GM18507 (cell line): ENCODE measurements at regions not wholly inside any gene's neighbourhood (a gene's known extent, or its start where the extent isn't known, plus 50 kb on each side); places are given as distances from the start of the nearest gene placed in this dataset.

ENCODE experiments used
- DNase-seq: peaks from one replicate; pipeline ENCODE4 v3.0.0; 2011; ENCODE audit warnings: low read depth; ENCODE audit not compliant: insufficient read length; ENCODE audit errors: extremely low spot score
- FAIRE-seq: peaks from 2 replicates; lab custom pipeline; 2011; peaks lifted over from hg19 to GRCh38; lab: Jason Lieb, UNC

DNA sequence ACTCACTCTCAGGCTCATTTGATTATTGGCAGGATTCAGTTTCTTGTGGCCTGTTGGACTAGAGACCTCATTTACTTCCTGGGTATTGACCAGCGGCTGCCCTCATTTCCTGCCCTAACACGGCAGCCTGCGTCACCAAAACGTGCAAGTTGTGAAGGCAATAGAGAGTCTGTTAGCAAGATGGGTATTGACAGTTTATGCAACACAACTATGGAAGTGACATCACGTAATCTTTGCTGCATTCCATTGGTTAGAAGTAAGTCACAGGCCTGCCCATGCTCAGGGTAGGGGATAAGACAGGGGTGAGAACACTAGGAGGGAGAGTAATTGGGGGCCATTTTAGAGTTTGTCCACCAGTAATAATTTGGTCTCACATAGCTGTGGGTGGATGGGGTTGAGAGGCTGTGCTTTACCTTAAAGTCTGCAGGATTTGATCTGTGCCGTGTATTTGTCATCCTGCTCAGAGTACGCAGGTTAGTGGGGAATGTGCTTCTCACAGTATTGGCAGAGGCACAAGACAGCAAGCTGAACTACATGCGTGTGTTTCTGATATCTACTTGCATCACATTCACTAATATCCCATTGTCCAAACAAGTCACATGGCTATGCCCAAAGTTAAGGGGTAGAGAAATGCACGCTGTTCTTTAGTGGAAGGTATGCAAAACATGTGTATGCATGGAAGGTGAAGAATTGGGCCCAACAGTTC is 83.3 kb downstream of the EDEM1 start:
- DNase-seq = no peak
- no peak for FAIRE-seq

DNA sequence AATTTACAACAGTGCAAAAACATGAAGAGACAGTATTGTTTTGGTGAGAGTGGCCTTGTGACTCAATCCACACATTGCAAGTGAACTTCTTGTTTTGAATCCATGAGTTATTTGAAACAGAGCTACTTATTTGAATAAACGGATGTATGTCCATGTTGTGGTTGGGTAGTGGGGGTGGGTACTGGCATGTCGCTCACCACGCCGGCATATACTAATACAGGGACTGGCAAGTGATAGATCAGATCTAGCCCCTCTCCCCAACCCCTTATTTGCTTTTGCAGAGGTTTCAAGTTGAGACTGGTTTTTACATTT is 83.8 kb downstream of the EDEM1 start:
- FAIRE-seq = no peak
- DNase-seq = no peak

GRCh38 chr3:5272387-5272786 is 84.9 kb downstream of the EDEM1 start:
- FAIRE-seq (no peak), DNase-seq (no peak)

- no peak for DNase-seq
- FAIRE-seq = no peak
Measured at GRCh38 chr3:5274091-5274490, 86.6 kb downstream of the EDEM1 start.

- no peak for DNase-seq
- FAIRE-seq = no peak
Measured at GRCh38 chr3:5275529-5275928, 88.0 kb downstream of the EDEM1 start.

GRCh38 chr3:5276934-5277333 is 89.4 kb downstream of the EDEM1 start:
- no peak for DNase-seq
- no peak for FAIRE-seq

DNA sequence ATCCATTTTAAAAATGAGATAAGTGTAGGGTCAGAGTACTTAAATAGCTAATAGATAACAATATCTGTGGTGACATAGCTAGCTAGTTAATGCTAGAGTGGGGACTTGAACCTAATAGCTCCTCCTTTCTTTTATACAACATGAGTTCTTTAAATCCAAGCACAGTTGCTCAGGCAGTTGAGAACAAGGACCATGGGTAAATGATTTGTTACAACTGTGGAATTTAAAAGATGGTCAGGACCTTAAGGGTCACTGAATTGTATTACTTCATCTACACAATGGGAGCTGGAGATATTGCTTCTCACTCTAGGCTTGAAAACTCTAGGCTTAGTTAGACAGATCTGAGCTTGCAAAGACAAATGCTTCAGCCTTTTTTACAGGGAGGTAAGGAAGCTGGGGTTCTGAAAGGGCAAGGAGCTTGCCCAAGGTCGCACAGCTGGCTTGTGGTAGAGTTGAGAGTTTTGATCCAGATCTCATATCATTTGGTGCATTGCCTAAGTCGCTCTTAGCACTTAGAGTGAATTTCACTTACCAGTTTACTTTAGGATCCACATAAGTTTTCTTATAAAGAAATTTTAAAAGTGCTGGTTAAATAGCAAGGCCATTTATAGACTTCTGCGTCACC is 90.2 kb downstream of the EDEM1 start:
- DNase-seq = no peak
- no peak for FAIRE-seq

DNA sequence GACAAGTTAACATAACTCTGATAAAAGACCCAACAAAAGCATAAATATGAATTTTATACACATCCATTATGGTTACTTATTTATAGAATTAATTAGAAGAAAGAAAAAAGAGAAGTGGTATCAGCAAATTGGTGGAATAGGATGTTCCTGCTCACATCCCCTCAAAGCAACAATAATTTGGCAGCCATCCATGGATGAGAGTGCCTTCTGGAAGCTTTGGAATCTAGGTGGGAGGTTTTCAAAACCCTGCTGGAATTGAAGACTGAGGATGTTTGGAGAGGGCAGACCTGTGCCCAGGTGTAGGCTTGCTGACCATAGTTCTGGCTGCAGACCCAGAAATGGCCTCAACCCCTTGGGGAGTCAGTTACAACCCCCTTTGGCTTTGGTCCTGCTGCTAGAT is 91.2 kb downstream of the EDEM1 start:
- no peak for FAIRE-seq
- DNase-seq = no peak

- DNase-seq (no peak), FAIRE-seq (no peak)
Measured at GRCh38 chr3:5282703-5283102, 95.2 kb downstream of the EDEM1 start.

GRCh38 chr3:5285439-5285838 is 97.9 kb downstream of the EDEM1 start:
- FAIRE-seq = no peak

DNA sequence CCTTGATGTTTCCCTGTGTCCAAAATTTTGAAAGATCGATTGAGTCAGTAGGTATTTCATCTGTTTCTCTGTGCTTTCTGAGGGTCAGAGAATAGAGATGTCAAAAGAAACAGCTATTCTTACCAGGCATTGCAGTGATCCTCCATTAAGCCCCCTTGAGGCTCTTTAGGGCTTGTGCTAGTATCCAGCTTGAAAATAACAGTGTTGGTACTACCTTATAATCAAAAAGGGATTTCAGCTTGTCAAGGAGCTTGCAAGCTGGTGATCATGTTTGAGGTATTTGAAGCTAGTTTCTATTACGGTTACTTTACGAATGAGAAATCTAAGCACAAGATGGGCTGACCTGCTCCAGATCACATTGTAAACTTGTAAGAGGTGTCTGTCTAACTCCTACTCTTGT is 103.4 kb downstream of the EDEM1 start:
- FAIRE-seq = no peak

More at GRCh38 chr3:5285439-5285838, 97.9 kb downstream of the EDEM1 start:
- no peak for DNase-seq

GRCh38 chr3:5292512-5292911 is 105.0 kb downstream of the EDEM1 start:
- no peak for DNase-seq
- FAIRE-seq = no peak

More for the DNA sequence above, 103.4 kb downstream of the EDEM1 start:
- DNase-seq = no peak

DNA sequence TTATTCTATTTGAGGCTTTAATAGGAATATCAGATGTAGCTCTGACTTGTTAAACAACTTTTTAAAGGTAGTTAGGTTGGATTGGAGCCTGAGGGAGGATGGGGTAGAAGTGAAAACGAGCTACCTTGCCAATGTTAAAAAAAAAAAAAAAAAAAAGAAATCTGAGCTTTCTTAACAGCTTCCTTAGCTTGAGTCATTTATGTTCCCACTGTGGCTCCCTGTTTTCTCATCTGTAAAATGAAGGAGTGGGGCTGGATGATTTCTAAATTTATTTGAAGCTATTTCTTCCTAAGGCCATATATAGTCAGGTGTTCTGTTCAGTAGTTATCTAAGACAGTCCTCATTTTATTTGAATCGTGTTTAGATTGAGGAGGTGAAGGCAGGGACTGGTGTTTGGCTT is 105.7 kb downstream of the EDEM1 start:
- no peak for FAIRE-seq
- DNase-seq = no peak

GRCh38 chr3:5294356-5294755 is 106.8 kb downstream of the EDEM1 start:
- DNase-seq (no peak), FAIRE-seq (no peak)

- FAIRE-seq = no peak
- DNase-seq = no peak
Measured at GRCh38 chr3:5295191-5295690, 107.7 kb downstream of the EDEM1 start.

- FAIRE-seq (no peak), DNase-seq (no peak)
Measured at GRCh38 chr3:5296362-5296761, 108.9 kb downstream of the EDEM1 start.

DNA sequence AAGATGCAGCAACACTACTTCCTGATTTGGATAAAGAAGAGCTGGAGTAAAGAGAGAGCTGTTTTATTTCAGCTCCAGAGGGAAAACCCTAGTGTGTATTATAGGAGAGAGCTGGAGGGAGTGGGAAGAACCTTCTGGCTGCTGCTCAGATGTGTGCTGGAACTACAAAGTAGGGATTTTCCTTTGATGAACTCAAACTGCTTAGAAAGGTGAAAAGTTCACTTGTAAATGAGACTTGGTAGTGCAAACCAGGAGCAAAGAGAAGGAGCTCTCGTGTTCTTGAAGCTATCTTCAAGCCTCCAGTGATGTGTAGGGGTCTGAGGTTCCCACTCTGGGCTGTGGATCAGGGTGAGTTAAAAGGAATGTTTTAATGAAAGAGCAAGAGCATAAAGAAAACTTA is 110.4 kb downstream of the EDEM1 start:
- FAIRE-seq (no peak), DNase-seq (no peak)

DNA sequence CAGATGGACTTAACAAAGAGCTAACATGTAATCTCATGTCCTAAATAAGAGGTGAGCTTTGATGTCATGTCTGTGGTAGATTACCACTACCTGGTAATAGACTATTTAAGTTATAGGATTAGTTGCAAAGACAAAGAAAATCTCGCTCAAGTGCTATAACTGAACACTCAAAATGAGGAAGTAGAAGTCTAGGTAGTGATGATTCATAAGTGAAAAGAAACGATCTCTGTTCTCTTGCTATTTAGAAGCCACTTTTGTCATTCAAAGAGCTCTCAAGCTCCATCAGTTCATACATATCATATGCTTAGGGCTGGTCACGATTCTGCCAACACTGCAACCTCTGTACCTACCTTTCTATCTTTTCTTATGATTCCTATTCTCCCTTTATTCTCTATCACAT is 110.9 kb downstream of the EDEM1 start:
- peak; percentile 67 for FAIRE-seq

GRCh38 chr3:5299161-5299560 is 111.7 kb downstream of the EDEM1 start:
- FAIRE-seq = no peak
- no peak for DNase-seq

More for the DNA sequence above, 110.9 kb downstream of the EDEM1 start:
- peak; percentile 45 for DNase-seq

DNA sequence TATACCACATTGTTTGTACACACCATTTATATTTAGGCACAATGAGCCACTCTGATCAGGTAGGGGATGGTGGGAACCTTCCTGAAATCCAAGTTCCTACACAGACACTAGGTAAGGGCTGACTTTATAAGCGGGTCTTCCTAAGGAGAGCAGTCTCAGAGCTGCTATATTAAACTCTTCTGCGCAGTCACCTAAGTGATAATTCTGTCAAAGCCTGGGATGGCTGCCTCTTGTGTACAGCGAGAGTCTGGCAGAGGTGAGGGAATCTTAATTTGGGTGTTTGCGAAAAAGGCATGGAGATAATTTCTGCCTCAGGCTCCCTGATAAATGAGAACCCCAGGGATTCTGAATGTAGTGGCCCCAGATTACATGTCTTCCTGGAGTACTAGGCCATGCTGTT is 113.1 kb downstream of the EDEM1 start:
- no peak for DNase-seq
- FAIRE-seq = no peak

DNA sequence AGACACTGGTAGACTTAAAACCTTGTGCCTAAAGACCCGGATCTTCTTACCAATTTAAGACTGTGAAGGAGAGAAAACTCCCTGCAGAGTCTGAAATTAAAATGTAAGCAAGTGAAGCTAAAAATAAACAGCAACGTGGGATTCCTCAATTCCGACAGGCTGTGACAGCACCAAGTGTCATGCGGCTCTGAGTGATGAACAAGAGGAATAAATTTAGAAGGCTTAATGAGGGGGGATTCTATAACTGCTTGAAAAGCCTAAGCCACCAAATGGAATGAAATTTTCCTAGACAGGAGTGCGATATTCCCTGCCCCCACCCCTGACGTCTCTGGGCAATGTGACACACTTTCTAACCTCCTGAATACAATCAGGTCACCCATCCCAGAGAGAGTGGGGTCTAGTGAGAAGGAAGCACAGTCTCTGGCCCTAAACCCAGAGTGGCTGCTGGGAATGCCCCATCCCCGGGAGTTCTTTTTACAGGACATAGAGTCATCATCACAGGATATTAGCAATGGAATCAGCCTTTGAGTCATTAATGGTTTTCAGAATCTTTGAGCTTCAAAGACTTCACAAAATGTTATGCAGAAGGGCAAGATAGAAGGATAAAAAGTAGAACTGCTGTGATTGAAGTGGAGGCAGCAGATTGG is 114.3 kb downstream of the EDEM1 start:
- DNase-seq = no peak
- FAIRE-seq = no peak
